ENCODE measurements at regions not wholly inside any gene's neighbourhood (a gene's known extent, or its start where the extent isn't known, plus 50 kb on each side); places are given as distances from the start of the nearest gene placed in this dataset.

DNA sequence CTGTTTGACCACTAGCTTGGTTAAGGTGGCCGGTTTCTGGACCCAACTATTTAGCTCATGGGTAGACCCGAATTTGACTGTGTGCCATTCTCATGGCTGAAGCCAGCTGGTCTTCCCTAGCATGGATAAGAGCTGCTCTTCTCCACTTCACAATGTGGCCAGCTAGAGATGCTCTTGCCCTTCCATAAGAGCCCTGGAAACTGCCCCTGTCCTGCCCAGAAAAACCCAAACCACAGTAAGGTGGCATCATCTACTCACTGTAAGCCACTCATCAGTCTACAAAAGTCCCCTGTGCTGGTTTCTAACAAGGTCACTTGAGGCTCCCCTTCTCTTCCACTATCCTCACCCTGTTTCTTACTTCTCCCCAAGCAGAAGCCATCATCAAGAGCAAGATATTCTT, 165.1 kb downstream of the HS3ST2 start:
- FAIRE-seq = no peak

GRCh38 chr16:22977294-22977697, 163.3 kb downstream of the HS3ST2 start:
- no peak overlapping the region for H2AFZ ChIP-seq (ENCODE audit: low read depth, low read length)
- DNase-seq (ENCODE audit: extremely low read depth in 1 of 4, low spot score in 3 of 4) (peak in 1 of 4 experiments; percentile 6), ATAC-seq (no peak), FAIRE-seq (no peak)
- no peak overlapping the region for H3K27ac ChIP-seq (ENCODE audit: extremely low read depth, low read depth, low read length)
- H3K9ac ChIP-seq (ENCODE audit: insufficient read depth in 1 of 2, low read depth in 2 of 2, low read length in 2 of 2) = no peak overlapping the region
- in situ Hi-C loops (cut with MboI) (no loop called here), intact Hi-C loops (cut with micrococcal nuclease) (no loop called here)
- no peak overlapping the region for H3K4me3 ChIP-seq
- ChIA-PET POLR2A (no interaction called here), CTCF (ENCODE audit: low intra/inter-chr PET ratio) (no interaction called here)
- H3K9me1 ChIP-seq (ENCODE audit: control insufficient read depth, insufficient read depth, low read length) = no peaks in the 10 kb centered on the region
- H3K36me3 ChIP-seq (ENCODE audit: control insufficient read depth, insufficient read depth, low read length) = no peaks in the 10 kb centered on the region
- H4K20me1 ChIP-seq (replicated peaks; ENCODE audit: control insufficient read depth, insufficient read depth, low read length) = no peaks in the 10 kb centered on the region
- 4% methylated on average over 3 of the region's 4 CpGs for WGBS (ENCODE audit: insufficient coverage, low coverage, missing lambda C conversion rate)
- H3K9me3 ChIP-seq (replicated peaks; ENCODE audit: control insufficient read depth, insufficient read depth, low read depth, low read length) = no peaks in the 10 kb centered on the region
- H3K4me2 ChIP-seq (ENCODE audit: insufficient read depth, low read length) = no peak overlapping the region
- no peaks in the 10 kb centered on the region for H3K4me1 ChIP-seq (replicated peaks in 1 of 2; ENCODE audit: control insufficient read depth in 2 of 2, insufficient read depth in 2 of 2, low read length in 2 of 2)
- no peaks in the 10 kb centered on the region for H3K79me2 ChIP-seq (ENCODE audit: control insufficient read depth, insufficient read depth, low read length)
- no TSS peak for BruUV-seq (replicated peaks)
- no peaks in the 10 kb centered on the region for H3K27me3 ChIP-seq (ENCODE audit: control insufficient read depth in 2 of 2, insufficient read depth in 2 of 2, low read length in 2 of 2)
- peak; percentile 22 to 50; a peak in 3 of 4 replicates for TF ChIP-seq RAD21 (CRISPR knock-in tag; conservative IDR thresholded peaks at IDR 0.05 in 1 of 2, IDR thresholded peaks at IDR 0.05 in 1 of 2)
- TF ChIP-seq REST (IDR thresholded peaks at IDR 0.05; ENCODE audit: borderline replicate concordance) = peak; percentile 18; the same call in 1 of the 2 replicates
- no peak for TF ChIP-seq REST (CRISPR knock-in tag; IDR thresholded peaks at IDR 0.05; ENCODE audit: low read depth)

More for the DNA sequence above, 165.1 kb downstream of the HS3ST2 start:
- TF ChIP-seq NFE2 (IDR thresholded peaks at IDR 0.05; ENCODE audit: low read depth) (no peak), CBX3 (IDR thresholded peaks at IDR 0.05; ENCODE audit: borderline replicate concordance in 1 of 2, low read length in 2 of 2) (no peak), ZNF133 (CRISPR knock-in tag; IDR thresholded peaks at IDR 0.05) (no peak), PCBP1 (IDR thresholded peaks at IDR 0.05; ENCODE audit: low read depth, low read length, poor library complexity, severe bottlenecking) (no peak), ETS1 (conservative IDR thresholded peaks at IDR 0.05; ENCODE audit: control insufficient read depth, low read depth, low read length) (no peak)
- no peak for DNase-seq (ENCODE audit: extremely low read depth in 1 of 4, low spot score in 3 of 4)
- ChIA-PET POLR2A (no interaction called here), CTCF (ENCODE audit: low intra/inter-chr PET ratio) (no interaction called here)
- Histone ChIP-seq H3K9me3 (replicated peaks; ENCODE audit: control insufficient read depth, insufficient read depth, low read depth, low read length) (peaks cover 3% of the 10 kb centered on the region), H3K27me3 (ENCODE audit: control insufficient read depth in 2 of 2, insufficient read depth in 2 of 2, low read length in 2 of 2) (no peaks in the 10 kb centered on the region), H3K79me2 (ENCODE audit: control insufficient read depth, insufficient read depth, low read length) (no peaks in the 10 kb centered on the region), H3K4me3 (no peak overlapping the region), H3K36me3 (ENCODE audit: control insufficient read depth, insufficient read depth, low read length) (no peaks in the 10 kb centered on the region), H2AFZ (ENCODE audit: low read depth, low read length) (no peak overlapping the region), H4K20me1 (replicated peaks; ENCODE audit: control insufficient read depth, insufficient read depth, low read length) (no peaks in the 10 kb centered on the region), H3K9me1 (ENCODE audit: control insufficient read depth, insufficient read depth, low read length) (no peaks in the 10 kb centered on the region), H3K9ac (ENCODE audit: insufficient read depth in 1 of 2, low read depth in 2 of 2, low read length in 2 of 2) (no peak overlapping the region), H3K4me2 (ENCODE audit: insufficient read depth, low read length) (no peak overlapping the region), H3K4me1 (replicated peaks in 1 of 2; ENCODE audit: control insufficient read depth in 2 of 2, insufficient read depth in 2 of 2, low read length in 2 of 2) (no peaks in the 10 kb centered on the region), H3K27ac (ENCODE audit: extremely low read depth, low read depth, low read length) (no peak overlapping the region)
- intact Hi-C loops (cut with micrococcal nuclease) (no loop called here), in situ Hi-C loops (cut with MboI) (no loop called here)
- 0% methylated on average over 2 of the region's 2 CpGs for WGBS (ENCODE audit: insufficient coverage, low coverage, missing lambda C conversion rate)
- no peak for ATAC-seq
- BruUV-seq (replicated peaks) = no TSS peak
